HepG2 (cell line): ENCODE measurements at regions not wholly inside any gene's neighbourhood (a gene's known extent, or its start where the extent isn't known, plus 50 kb on each side); places are given as distances from the start of the nearest gene placed in this dataset.

ENCODE experiments used
- CTCF ChIP-seq: sonication (generic); formaldehyde crosslinking; IDR thresholded peaks from 2 replicates; pipeline ENCODE4 v1.5.0; 2020; ENCODE audit warnings: mild to moderate bottlenecking, missing genetic modification reagents, moderate library complexity
- NFIC ChIP-seq: IDR thresholded peaks from 2 replicates; pipeline ENCODE4 v1.6.1; 2012; ENCODE audit warnings: mild to moderate bottlenecking, low read length, inconsistent platforms
- POLR2AphosphoS2 ChIP-seq: IDR thresholded peaks from 2 replicates; pipeline ENCODE4 v1.6.1; 2011; ENCODE audit warnings: low read depth, low read length, improper control_type of control experiment
- PRDM15 ChIP-seq: sonication (generic); formaldehyde crosslinking; IDR thresholded peaks from 2 replicates; pipeline ENCODE4 v1.4.0; 2020; ENCODE audit warnings: missing genetic modification reagents
- REST ChIP-seq, 2 experiments: IDR thresholded peaks; 2 replicates each; pipeline ENCODE4 v1.6.1; 2011 to 2012; ENCODE audit warnings: low read length in 2 of 2, borderline replicate concordance in 1 of 2, low read depth in 1 of 2, mild to moderate bottlenecking in 1 of 2, moderate library complexity in 1 of 2
- RFX5 ChIP-seq: IDR thresholded peaks from 2 replicates; pipeline ENCODE4 v1.6.1; 2011; ENCODE audit warnings: low read depth, low read length, improper control_type of control experiment
- SNAI1 ChIP-seq: sonication (generic); formaldehyde crosslinking; IDR thresholded peaks from 2 replicates; pipeline ENCODE4 v1.5.0; 2020; ENCODE audit warnings: mild to moderate bottlenecking, missing genetic modification reagents, borderline replicate concordance
- SRSF4 ChIP-seq: fragments of 200-400 bp; formaldehyde crosslinking; IDR thresholded peaks from one replicate; pipeline ENCODE4 v1.6.1; 2018; ENCODE audit warnings: mild to moderate bottlenecking, low read depth, low read length, moderate library complexity; ENCODE audit not compliant: poor library complexity, severe bottlenecking
- TCF7L2 ChIP-seq: IDR thresholded peaks from 2 replicates; pipeline ENCODE4 v1.6.1; 2011; ENCODE audit warnings: mild to moderate bottlenecking, low read depth, low read length, moderate library complexity
- ZBTB4 ChIP-seq: sonication (generic); formaldehyde crosslinking; IDR thresholded peaks from 2 replicates; pipeline ENCODE4 v1.4.0; 2020; ENCODE audit warnings: missing genetic modification reagents, mild to moderate bottlenecking, borderline replicate concordance
- ZNF589 ChIP-seq: sonication (generic); formaldehyde crosslinking; conservative IDR thresholded peaks from 2 replicates; pipeline ENCODE4 v1.8.0; 2022; ENCODE audit warnings: mild to moderate bottlenecking, moderate library complexity, missing genetic modification reagents

GRCh38 chr13:73287831-73288230, 229.0 kb downstream of the KLF5 start:
- TF ChIP-seq CTCF (CRISPR knock-in tag) (no peak), SNAI1 (CRISPR knock-in tag) (no peak), POLR2AphosphoS2 (no peak), PRDM15 (CRISPR knock-in tag) (no peak), ZNF589 (CRISPR knock-in tag) (no peak), NFIC (no peak), REST (IDR thresholded peaks at IDR 0.05; ENCODE audit: borderline replicate concordance in 1 of 2, low read depth in 1 of 2, low read length in 2 of 2) (no peak), TCF7L2 (no peak), SRSF4 (no peak), RFX5 (no peak), ZBTB4 (no peak)
